NT2/D1 (cell line): ENCODE measurements at regions not wholly inside any gene's neighbourhood (a gene's known extent, or its start where the extent isn't known, plus 50 kb on each side); places are given as distances from the start of the nearest gene placed in this dataset.

Experiments used
- DNase-seq: peaks from one replicate; pipeline ENCODE4 v3.0.0-alpha.2; 2011; ENCODE audit warnings: low read depth, low spot score
- H3K27me3 ChIP-seq: 2 replicates; pipeline ENCODE4 v1.6.0; 2011; ENCODE audit warnings: mild to moderate bottlenecking; ENCODE audit not compliant: insufficient read length, insufficient read depth
- H3K36me3 ChIP-seq: 2 replicates; pipeline ENCODE4 v1.6.1; 2011; ENCODE audit warnings: mild to moderate bottlenecking, low read length, mixed read lengths; ENCODE audit not compliant: insufficient read depth, insufficient read length
- H3K4me1 ChIP-seq: 2 replicates; pipeline ENCODE4 v1.5.1; 2011; ENCODE audit not compliant: insufficient read depth, insufficient read length
- H3K4me3 ChIP-seq: 2 replicates; pipeline ENCODE4 v1.5.1; 2011; ENCODE audit warnings: low read depth; ENCODE audit not compliant: insufficient read length
- H3K9ac ChIP-seq: 2 replicates; pipeline ENCODE4 v1.6.0; 2011; ENCODE audit warnings: low read depth; ENCODE audit not compliant: insufficient read length
- H3K9me3 ChIP-seq: 2 replicates; pipeline ENCODE4 v1.5.1; 2011; ENCODE audit warnings: mild to moderate bottlenecking, low read length; ENCODE audit not compliant: insufficient read depth
- SUZ12 ChIP-seq: IDR thresholded peaks from 2 replicates; pipeline ENCODE4 v1.6.1; 2011; ENCODE audit not compliant: insufficient read length, insufficient read depth; ENCODE audit errors: extremely low read depth
- YY1 ChIP-seq: IDR thresholded peaks from 2 replicates; pipeline ENCODE4 v1.6.1; 2011; ENCODE audit not compliant: insufficient read length, insufficient read depth
- ZNF274 ChIP-seq: IDR thresholded peaks from 2 replicates; pipeline ENCODE4 v1.6.1; 2011; ENCODE audit warnings: mild to moderate bottlenecking, low read depth, low read length

DNA sequence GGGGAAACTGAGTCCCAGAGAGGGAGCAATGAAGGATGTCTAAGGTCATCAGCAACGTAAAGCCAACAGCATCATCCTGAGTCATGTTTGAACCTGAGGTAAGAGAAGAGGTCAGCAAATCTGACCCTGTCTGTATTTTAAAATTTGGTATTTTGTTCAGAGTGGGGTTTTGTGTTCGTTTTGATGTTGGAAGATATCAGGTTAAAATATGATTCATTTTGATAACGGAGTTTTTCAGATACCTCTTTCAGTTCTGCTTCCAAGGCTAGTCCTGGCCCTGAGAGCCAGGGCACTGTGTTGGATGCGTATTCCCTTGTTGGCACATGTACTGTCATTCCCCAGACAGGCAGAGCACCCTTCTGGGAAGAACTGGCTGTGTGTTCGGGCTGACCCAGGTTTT is 291.0 kb downstream of the NSG2 start:
- Histone ChIP-seq H3K4me1 (peaks cover 9% of the 10 kb centered on the region), H3K27me3 (no peaks in the 10 kb centered on the region), H3K9ac (no peak overlapping the region), H3K4me3 (no peak overlapping the region), H3K36me3 (no peaks in the 10 kb centered on the region), H3K9me3 (no peaks in the 10 kb centered on the region)
- TF ChIP-seq YY1 (no peak), ZNF274 (no peak), SUZ12 (no peak)
- no peak for DNase-seq

DNA sequence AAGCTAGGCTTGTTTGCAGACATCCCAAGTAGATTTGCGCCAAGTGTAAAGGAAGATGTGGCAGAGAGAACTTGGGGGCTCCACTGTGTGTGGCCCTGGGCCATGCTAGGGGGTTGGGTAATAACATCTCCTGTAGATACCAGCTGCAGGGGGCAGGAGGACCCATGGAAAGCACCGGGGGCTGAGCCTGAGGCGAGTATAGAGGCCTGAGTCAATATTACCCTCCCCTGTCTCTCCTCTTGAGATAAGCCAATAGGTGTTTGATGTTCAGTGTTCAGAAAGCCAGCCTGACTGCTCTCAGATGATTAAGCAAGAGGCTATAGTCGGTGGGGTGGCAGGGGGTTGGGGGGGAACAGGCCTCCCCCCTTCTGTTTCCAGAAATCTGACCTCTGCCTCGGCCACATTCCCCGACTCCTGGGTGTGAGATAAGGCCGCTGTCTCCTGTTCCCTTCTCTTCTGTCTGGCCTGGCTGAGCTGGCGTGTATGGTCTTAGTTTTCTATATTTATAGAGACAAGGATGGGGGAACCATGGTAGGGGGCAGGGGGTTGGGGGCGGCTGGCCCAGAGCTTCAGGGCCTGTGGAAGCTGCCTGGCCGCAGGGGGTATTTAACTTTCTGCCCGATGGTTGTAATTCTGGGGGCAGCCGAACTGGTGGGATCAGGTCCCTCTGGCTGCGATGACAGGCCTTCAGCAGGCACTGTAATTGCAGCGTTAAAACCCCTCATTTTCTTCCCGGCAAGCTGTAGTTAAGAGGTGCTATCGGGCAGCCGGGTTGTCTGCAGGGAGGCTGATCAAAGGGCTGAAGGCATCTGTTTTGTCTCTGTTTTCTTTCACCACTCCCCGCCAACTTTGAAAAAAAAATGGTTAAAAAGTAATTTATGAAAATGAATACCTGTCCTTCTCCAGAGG is 292.0 kb downstream of the NSG2 start:
- H3K4me1 ChIP-seq, result peaks cover 9% of the 10 kb centered on the region
- no peaks in the 10 kb centered on the region for H3K27me3 ChIP-seq
- no peak overlapping the region for H3K4me3 ChIP-seq
- H3K9ac ChIP-seq, result no peak overlapping the region
- TF ChIP-seq SUZ12 (no peak), YY1 (no peak), ZNF274 (no peak)
- no peaks in the 10 kb centered on the region for H3K9me3 ChIP-seq
- no peak for DNase-seq
- H3K36me3 ChIP-seq, result no peaks in the 10 kb centered on the region

DNA sequence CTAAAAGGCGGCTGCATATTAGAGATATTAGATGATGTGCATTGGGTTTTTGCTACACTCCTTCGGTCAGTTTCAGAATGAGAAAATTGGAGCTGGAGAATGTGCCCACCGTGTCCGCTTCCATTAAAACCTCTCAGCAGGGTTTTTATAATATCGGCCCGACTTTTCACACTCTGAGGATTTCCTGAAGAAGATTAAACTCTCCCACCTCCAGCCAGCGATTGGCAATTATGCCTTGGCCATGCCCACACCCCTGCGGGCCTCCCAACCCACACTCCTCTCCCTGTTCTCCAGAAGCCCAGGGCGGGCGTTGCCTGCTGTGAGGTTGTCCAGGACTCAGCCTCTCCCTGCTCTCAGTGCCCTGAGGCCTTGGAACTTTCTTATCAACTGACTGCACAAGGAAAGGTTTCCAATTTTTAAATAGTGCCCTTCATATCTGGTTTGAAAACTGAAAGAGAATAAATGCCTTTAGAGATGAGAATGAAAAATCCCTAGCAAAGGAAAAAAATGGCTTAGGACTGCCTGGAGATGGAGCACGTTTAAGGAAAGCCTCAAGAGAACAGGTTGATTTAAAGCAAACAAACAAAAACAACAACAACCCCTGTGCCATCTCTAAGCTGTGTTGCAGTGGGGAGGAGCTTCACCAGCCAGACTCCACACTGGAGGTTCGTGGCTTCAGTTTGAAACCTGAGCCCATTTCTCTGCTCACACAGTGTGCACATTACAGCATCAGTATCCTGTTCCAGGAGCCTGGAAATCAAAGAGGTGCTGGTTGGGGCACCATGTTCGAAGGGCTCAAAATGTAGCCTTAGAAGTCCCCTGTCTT is 292.9 kb downstream of the NSG2 start:
- no peak for DNase-seq
- H3K4me1 ChIP-seq, result peaks cover 9% of the 10 kb centered on the region
- H3K36me3 ChIP-seq, result no peaks in the 10 kb centered on the region
- no peak for TF ChIP-seq YY1
- no peak for TF ChIP-seq ZNF274
- no peak for TF ChIP-seq SUZ12
- no peak overlapping the region for H3K9ac ChIP-seq
- H3K9me3 ChIP-seq, result no peaks in the 10 kb centered on the region
- H3K27me3 ChIP-seq, result no peaks in the 10 kb centered on the region
- no peak overlapping the region for H3K4me3 ChIP-seq

DNA sequence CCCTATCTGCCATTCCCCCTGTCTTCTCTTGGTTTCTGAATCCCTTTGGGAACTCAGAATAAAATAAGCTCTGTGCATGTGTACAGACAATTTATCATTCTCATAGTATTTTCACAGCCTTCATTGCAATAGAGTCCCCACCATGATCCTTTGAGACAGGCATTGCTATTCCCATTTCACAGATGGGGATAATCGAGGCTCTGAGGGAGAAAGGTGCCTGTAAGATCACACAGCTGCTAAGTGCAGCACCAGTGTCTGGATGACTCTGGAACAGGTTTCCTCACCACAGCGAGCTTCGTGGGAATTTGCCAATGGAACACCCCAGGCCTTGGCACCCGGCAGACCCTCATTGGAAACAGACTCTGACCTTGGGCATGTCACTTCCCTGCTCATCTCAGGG is 293.6 kb downstream of the NSG2 start:
- Histone ChIP-seq H3K9me3 (no peaks in the 10 kb centered on the region), H3K9ac (no peak overlapping the region), H3K4me1 (peaks cover 13% of the 10 kb centered on the region), H3K4me3 (no peak overlapping the region), H3K27me3 (no peaks in the 10 kb centered on the region), H3K36me3 (no peaks in the 10 kb centered on the region)
- TF ChIP-seq ZNF274 (no peak), SUZ12 (no peak), YY1 (no peak)
- DNase-seq, result no peak

DNA sequence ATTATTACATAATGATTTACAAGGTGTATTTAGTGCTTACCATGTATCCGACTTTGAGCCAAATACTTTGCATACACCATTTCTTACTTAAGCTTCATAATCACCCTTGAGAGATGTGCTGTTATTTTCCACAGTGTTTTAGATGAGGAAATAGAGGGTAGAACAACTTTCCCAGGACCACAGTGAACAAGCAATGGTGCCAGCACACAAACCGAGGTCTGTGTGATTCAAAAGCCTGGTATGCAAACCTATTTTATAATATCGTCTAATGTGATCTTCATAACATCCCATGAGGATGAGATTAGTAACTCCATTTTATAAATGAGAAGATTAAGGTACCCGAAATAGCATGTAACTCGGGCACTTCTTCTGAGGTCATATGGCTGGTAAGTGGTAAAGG is 294.7 kb downstream of the NSG2 start:
- no peaks in the 10 kb centered on the region for H3K27me3 ChIP-seq
- H3K9me3 ChIP-seq, result no peaks in the 10 kb centered on the region
- H3K4me1 ChIP-seq, result peaks cover 13% of the 10 kb centered on the region
- no peak overlapping the region for H3K9ac ChIP-seq
- no peak for DNase-seq
- no peak for TF ChIP-seq SUZ12
- TF ChIP-seq ZNF274, result no peak
- no peak for TF ChIP-seq YY1
- no peak overlapping the region for H3K4me3 ChIP-seq
- no peaks in the 10 kb centered on the region for H3K36me3 ChIP-seq

DNA sequence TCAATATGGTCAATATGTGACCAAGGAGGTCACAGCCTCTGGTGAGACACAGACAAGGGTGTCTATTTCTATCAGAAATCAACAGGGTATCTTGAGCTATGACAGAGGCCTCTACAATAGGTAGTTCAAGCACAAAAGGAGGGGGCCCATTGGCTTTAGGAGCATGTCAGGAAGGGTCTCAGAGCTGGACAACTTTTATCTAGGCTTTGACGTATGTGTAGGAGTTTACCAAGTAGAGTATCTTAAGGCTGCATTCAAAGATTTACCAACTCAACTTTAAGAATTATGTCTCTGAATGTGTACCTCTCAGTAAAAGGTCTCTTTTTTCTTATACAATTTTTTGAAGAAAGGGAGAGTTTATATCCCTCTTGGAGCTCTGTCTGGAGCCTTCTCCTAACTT is 297.2 kb downstream of the NSG2 start:
- Histone ChIP-seq H3K9me3 (no peaks in the 10 kb centered on the region), H3K4me1 (peaks cover 11% of the 10 kb centered on the region), H3K36me3 (no peaks in the 10 kb centered on the region), H3K9ac (no peak overlapping the region), H3K27me3 (no peaks in the 10 kb centered on the region), H3K4me3 (no peak overlapping the region)
- no peak for TF ChIP-seq ZNF274
- TF ChIP-seq SUZ12, result no peak
- no peak for TF ChIP-seq YY1
- DNase-seq, result no peak

DNA sequence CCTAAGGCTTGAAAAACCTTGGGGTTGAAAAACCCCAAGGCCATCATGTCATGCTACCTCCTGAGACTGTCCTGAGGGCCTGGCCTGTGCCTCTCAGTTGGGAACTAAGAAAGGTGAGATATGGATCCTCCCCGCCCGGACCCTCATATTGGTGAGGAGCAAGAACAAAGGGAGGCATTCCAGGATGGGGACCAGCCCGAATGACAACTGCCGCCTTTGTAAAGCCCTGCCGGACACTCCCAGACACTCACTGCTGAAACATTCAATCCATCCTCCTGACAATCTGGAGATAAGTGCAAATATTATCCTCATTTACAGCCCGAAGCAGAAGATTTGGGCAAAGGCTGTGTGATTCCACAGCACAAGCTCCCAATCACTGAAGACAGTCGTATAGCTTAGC is 298.3 kb downstream of the NSG2 start:
- Histone ChIP-seq H3K9ac (no peak overlapping the region), H3K4me1 (peaks cover 11% of the 10 kb centered on the region), H3K36me3 (no peaks in the 10 kb centered on the region), H3K9me3 (no peaks in the 10 kb centered on the region), H3K4me3 (no peak overlapping the region), H3K27me3 (no peaks in the 10 kb centered on the region)
- TF ChIP-seq ZNF274, result no peak
- TF ChIP-seq YY1, result no peak
- no peak for TF ChIP-seq SUZ12
- DNase-seq, result no peak
